ENCODE measurements at regions not wholly inside any gene's neighbourhood (a gene's known extent, or its start where the extent isn't known, plus 50 kb on each side); places are given as distances from the start of the nearest gene placed in this dataset.
"Not testable (repeated sequence)": the region's sequence is repeated elsewhere in the genome, so short reads cannot be mapped to it uniquely, and the experiment has no call there.

GRCh38 chr22:40094485-40094884 is 83.2 kb upstream of the TNRC6B start:
- H3K9me3 ChIP-seq (ENCODE audit: low read depth, low read length), result no peaks in the 10 kb centered on the region
- peaks cover 20% of the 10 kb centered on the region for H3K4me1 ChIP-seq (ENCODE audit: insufficient read depth, low read length)
- no peaks in the 10 kb centered on the region for H3K27me3 ChIP-seq (ENCODE audit: insufficient read depth, low read length)
- no peak overlapping the region for H3K4me3 ChIP-seq (ENCODE audit: low read length)

- H3K4me1 ChIP-seq (ENCODE audit: insufficient read depth, low read length); H3K9me3 ChIP-seq (ENCODE audit: low read depth, low read length); H3K27me3 ChIP-seq (ENCODE audit: insufficient read depth, low read length); H3K4me3 ChIP-seq (ENCODE audit: low read length): not testable (repeated sequence)
Observed at GRCh38 chr22:40099887-40100286, 77.8 kb upstream of the TNRC6B start.

GRCh38 chr22:40105755-40106154 is 72.0 kb upstream of the TNRC6B start:
- H3K9me3 ChIP-seq (ENCODE audit: low read depth, low read length), result no peaks in the 10 kb centered on the region
- no peak overlapping the region for H3K4me3 ChIP-seq (ENCODE audit: low read length)
- H3K27me3 ChIP-seq (ENCODE audit: insufficient read depth, low read length), result no peaks in the 10 kb centered on the region
- peaks cover 24% of the 10 kb centered on the region for H3K4me1 ChIP-seq (ENCODE audit: insufficient read depth, low read length)

DNA sequence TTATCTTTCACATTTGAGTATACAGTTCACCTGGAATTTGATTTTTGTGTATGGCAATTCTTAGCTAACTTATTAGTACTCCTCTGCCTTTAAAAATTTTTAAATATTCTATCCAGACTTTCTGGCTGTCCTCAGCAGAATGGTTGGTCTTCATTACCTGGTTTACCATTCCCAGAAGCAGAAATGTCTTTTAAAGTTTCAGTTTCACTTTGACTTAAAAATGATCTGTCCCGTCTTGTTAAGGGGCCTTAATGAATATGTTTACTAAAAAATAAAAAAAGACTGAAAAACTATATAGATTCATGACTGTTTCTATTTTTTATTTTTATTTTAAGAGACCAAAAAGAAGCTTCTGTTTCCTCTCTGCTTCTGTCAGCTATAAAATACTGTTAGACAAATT is 70.5 kb upstream of the TNRC6B start:
- H3K9me3 ChIP-seq (ENCODE audit: low read depth, low read length), result no peaks in the 10 kb centered on the region
- peaks cover 39% of the 10 kb centered on the region for H3K4me1 ChIP-seq (ENCODE audit: insufficient read depth, low read length)
- no peak overlapping the region for H3K4me3 ChIP-seq (ENCODE audit: low read length)
- H3K27me3 ChIP-seq (ENCODE audit: insufficient read depth, low read length), result no peaks in the 10 kb centered on the region

GRCh38 chr22:40107851-40108378 is 69.8 kb upstream of the TNRC6B start:
- Histone ChIP-seq H3K4me1 (ENCODE audit: insufficient read depth, low read length) (peaks cover 40% of the 10 kb centered on the region), H3K4me3 (ENCODE audit: low read length) (no peak overlapping the region), H3K9me3 (ENCODE audit: low read depth, low read length) (no peaks in the 10 kb centered on the region), H3K27me3 (ENCODE audit: insufficient read depth, low read length) (no peaks in the 10 kb centered on the region)

GRCh38 chr22:40108396-40108795 is 69.3 kb upstream of the TNRC6B start:
- Histone ChIP-seq H3K4me1 (ENCODE audit: insufficient read depth, low read length) (peaks cover 43% of the 10 kb centered on the region), H3K4me3 (ENCODE audit: low read length) (no peak overlapping the region), H3K27me3 (ENCODE audit: insufficient read depth, low read length) (no peaks in the 10 kb centered on the region), H3K9me3 (ENCODE audit: low read depth, low read length) (no peaks in the 10 kb centered on the region)

DNA sequence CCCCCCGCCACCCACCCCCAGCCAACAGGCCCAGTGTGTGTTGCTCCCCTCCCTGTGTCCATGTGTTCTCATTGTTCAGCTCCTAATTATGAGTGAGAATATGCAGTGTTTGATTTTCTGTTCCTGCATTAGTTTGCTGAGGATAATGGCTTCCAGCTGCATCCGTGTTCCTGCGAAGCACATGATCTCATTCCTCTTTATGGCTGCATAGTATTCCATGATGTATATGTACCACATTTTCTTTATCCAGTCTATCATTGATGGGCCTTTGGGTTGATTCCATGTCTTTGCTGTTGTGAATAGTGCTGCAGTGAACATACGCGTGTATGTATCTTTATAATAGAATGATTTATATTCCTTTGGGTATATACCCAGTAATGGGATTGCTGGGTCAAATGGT is 68.8 kb upstream of the TNRC6B start:
- not testable (repeated sequence) for H3K4me3 ChIP-seq (ENCODE audit: low read length); H3K9me3 ChIP-seq (ENCODE audit: low read depth, low read length); H3K27me3 ChIP-seq (ENCODE audit: insufficient read depth, low read length)
- H3K4me1 ChIP-seq (ENCODE audit: insufficient read depth, low read length), result peaks cover 46% of the 10 kb centered on the region

DNA sequence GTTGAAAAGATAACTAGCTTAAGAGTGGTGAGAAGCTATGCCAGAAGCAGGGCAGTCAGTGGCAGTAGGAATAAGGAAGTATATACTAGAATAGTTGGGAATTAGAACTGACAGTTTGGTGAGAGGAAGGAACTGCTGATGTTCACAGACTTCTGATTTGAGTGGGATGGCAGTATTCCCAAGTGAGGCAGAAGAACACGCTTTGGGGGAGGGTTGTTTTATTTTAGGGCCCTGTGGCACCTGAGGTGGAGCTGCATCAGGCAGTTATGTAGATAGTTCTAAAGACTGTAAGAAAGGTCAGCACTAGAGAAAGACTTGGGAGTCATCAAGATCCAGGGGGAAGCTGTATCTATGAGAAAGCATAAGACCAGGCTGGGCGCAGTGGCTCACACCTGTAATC is 66.3 kb upstream of the TNRC6B start:
- Histone ChIP-seq H3K4me3 (ENCODE audit: low read length) (no peak overlapping the region), H3K27me3 (ENCODE audit: insufficient read depth, low read length) (no peaks in the 10 kb centered on the region), H3K9me3 (ENCODE audit: low read depth, low read length) (no peaks in the 10 kb centered on the region), H3K4me1 (ENCODE audit: insufficient read depth, low read length) (peaks cover 62% of the 10 kb centered on the region)

DNA sequence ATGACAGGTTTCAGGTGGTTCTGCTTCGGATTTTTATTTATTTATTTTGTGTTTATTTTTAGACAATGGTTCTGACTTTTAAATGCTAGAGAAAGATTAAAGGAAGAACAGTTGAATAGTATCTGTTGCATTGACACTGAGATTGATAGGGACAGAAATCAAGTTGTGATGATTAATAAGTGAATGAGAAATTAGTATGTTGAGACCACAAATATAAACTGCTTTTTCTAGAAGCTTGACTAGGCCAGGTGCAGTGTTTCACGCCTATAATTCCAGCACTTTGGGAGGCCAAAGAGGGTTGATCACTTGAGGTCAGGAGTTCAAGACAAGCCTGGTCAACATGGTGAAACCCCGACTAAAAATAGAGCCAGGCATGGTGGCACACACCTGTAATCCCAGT is 65.1 kb upstream of the TNRC6B start:
- Histone ChIP-seq H3K27me3 (ENCODE audit: insufficient read depth, low read length) (no peaks in the 10 kb centered on the region), H3K4me1 (ENCODE audit: insufficient read depth, low read length) (peaks cover 60% of the 10 kb centered on the region), H3K4me3 (ENCODE audit: low read length) (no peak overlapping the region), H3K9me3 (ENCODE audit: low read depth, low read length) (no peaks in the 10 kb centered on the region)

DNA sequence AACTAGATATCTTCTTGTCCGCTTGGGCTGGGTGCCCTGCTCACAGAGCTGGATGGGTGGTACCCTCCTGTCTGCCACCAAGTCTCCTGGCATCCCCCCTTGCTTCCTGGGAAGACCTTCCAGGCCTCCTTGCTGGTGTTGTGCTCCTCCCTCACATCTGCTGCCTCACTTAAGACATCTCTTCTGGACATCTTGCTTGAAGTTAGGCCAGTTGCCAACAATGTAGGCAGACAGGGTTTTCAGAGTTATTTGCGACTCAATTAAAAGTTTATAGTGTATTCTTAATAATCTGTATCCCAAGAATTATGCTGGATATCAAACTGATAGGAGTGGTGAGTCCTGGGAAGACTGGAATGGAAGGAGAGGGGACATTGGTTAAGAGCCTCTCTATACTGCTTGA is 64.0 kb upstream of the TNRC6B start:
- Histone ChIP-seq H3K27me3 (ENCODE audit: insufficient read depth, low read length) (no peaks in the 10 kb centered on the region), H3K4me3 (ENCODE audit: low read length) (no peak overlapping the region), H3K9me3 (ENCODE audit: low read depth, low read length) (no peaks in the 10 kb centered on the region), H3K4me1 (ENCODE audit: insufficient read depth, low read length) (peaks cover 52% of the 10 kb centered on the region)

DNA sequence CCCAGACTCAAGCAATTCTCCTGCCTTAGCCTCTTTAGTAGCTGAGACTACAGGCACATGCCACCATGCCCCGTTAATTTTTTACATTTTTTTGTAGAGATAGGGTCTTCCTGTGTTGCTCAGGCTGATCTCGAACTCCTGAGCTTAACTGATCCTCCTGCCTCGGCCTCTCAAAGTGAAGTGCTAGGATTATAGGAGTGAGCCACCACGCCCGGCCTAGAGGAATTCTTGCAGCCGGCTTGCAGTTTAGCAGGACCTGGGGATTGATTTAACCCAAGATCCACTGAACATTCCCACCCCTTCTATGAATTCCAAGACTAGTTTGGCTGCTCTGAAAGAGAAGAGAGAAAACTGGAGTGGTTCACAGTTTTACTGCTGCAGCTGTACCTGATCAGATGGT is 63.3 kb upstream of the TNRC6B start:
- Histone ChIP-seq H3K27me3 (ENCODE audit: insufficient read depth, low read length) (no peaks in the 10 kb centered on the region), H3K4me1 (ENCODE audit: insufficient read depth, low read length) (peaks cover 52% of the 10 kb centered on the region), H3K4me3 (ENCODE audit: low read length) (no peak overlapping the region), H3K9me3 (ENCODE audit: low read depth, low read length) (no peaks in the 10 kb centered on the region)

DNA sequence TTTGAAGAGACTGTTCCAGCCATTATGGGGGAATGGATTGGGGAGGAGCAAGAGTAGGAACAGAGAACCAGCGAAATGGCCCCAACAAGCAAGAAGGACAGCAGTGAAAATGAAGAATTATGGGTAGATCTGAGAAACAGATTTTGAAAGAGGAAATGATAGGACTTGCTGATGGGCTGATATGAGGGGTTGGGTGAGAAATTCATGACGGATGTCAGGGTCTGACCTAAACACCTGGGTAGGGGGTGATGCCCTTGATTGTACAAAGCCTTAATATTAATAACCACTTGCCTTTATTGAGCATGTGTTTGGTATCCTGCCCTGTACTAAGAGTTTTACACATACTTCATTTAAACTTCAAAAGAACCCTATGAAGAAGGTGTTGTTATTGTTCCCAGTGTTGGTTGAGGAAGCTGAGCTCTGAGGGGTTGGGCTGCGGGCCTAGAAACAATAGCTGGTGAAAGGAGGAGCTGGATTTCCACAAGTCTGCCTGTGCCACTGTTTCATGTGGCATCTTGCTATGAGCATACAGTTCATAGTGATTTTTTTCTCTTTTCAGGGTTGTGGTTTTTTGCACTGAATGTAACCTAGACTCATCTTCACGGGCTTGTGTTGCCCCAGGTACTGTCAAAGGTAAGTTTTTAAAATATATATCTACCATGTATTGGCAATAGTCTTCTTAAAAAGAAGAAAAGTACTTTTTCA is 61.1 kb upstream of the TNRC6B start:
- peaks cover 42% of the 10 kb centered on the region for H3K4me1 ChIP-seq (ENCODE audit: insufficient read depth, low read length)
- no peaks in the 10 kb centered on the region for H3K9me3 ChIP-seq (ENCODE audit: low read depth, low read length)
- no peak overlapping the region for H3K4me3 ChIP-seq (ENCODE audit: low read length)

DNA sequence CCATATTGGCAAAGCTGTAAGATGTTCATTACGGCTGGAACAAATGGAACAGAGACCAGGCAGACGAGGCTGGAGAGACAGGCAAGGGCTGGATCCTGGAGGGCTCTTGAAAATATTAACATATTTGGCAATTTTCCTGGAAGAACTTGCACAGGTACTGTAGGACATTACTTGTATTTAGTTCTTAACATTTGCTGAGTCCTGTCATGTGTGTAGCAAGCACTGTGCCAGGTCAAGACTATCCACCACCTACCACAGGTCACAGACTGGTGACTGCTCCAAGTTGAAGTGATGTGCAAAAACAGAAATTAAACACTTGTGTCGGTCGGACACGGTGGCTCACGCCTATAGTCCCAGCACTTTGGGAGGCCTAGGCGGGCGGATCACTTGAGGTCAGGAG is 58.7 kb upstream of the TNRC6B start:
- H3K4me1 ChIP-seq (ENCODE audit: insufficient read depth, low read length), result peaks cover 29% of the 10 kb centered on the region
- H3K27me3 ChIP-seq (ENCODE audit: insufficient read depth, low read length), result no peaks in the 10 kb centered on the region
- no peaks in the 10 kb centered on the region for H3K9me3 ChIP-seq (ENCODE audit: low read depth, low read length)
- H3K4me3 ChIP-seq (ENCODE audit: low read length), result no peak overlapping the region

More for the DNA sequence above, 61.1 kb upstream of the TNRC6B start:
- no peaks in the 10 kb centered on the region for H3K27me3 ChIP-seq (ENCODE audit: insufficient read depth, low read length)

- peaks cover 17% of the 10 kb centered on the region for H3K4me1 ChIP-seq (ENCODE audit: insufficient read depth, low read length)
- H3K9me3 ChIP-seq (ENCODE audit: low read depth, low read length), result no peaks in the 10 kb centered on the region
- no peaks in the 10 kb centered on the region for H3K27me3 ChIP-seq (ENCODE audit: insufficient read depth, low read length)
- H3K4me3 ChIP-seq (ENCODE audit: low read length), result no peak overlapping the region
Observed at GRCh38 chr22:40120848-40121247, 56.9 kb upstream of the TNRC6B start.

- Histone ChIP-seq H3K9me3 (ENCODE audit: low read depth, low read length) (no peaks in the 10 kb centered on the region), H3K4me3 (ENCODE audit: low read length) (no peak overlapping the region), H3K27me3 (ENCODE audit: insufficient read depth, low read length) (no peaks in the 10 kb centered on the region), H3K4me1 (ENCODE audit: insufficient read depth, low read length) (peaks cover 11% of the 10 kb centered on the region)
Observed at GRCh38 chr22:40121461-40121860, 56.3 kb upstream of the TNRC6B start.

DNA sequence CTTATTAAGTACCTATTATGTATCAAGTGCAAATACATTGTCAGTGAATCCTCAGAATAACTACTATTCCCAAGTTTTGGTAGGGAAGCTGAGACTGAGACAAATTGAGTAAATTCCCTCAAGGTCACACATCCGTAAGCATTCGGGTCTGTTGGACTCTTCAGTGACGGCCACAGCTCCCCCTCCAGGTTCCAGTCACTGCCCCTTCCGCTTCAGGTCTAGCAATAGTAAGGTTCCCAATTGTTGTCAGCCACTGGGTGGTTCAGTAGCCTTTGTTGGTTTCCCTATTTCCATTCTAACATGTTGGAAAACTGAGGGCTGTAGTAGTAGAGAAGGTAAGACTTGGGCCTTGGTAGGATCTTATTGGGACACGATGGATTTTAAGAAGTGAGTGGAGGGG is 54.9 kb upstream of the TNRC6B start:
- no peaks in the 10 kb centered on the region for H3K9me3 ChIP-seq (ENCODE audit: low read depth, low read length)
- H3K4me1 ChIP-seq (ENCODE audit: insufficient read depth, low read length), result peaks cover 3% of the 10 kb centered on the region
- no peak overlapping the region for H3K4me3 ChIP-seq (ENCODE audit: low read length)
- no peaks in the 10 kb centered on the region for H3K27me3 ChIP-seq (ENCODE audit: insufficient read depth, low read length)

All from mononuclear cell (primary cell).